ACHN (cell line): ENCODE measurements at regions not wholly inside any gene's neighbourhood (a gene's known extent, or its start where the extent isn't known, plus 50 kb on each side); places are given as distances from the start of the nearest gene placed in this dataset.

Experiments used
- DNase-seq: peaks from one replicate; pipeline ENCODE4 v3.0.0-alpha.2; 2015
- in situ Hi-C: cut with HindIII; loops from 2 replicates; pipeline ENCODE4 v1.10.0; 2017; ENCODE audit warnings: low sequenced_read_pairs, low pct_ligation_motif_present, low pct_unique_long_range_greater_than_20kb

DNA sequence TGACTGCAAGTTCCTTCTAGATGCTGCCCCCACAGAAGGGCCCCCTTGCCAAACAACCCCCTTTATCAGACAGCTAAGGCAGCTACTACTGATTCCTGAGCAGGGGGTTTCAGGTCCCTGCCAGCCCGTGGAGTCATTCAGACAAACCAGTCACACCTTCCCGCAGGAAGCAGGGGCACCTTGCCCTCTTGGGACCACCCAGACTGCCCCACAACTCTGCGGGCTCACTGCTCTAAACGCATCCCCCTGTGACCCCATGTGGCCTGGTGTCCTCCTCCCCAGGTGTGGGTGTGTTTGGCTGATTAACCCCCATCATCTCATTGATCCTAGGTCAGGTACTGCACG is 298.9 kb downstream of the TCERG1L start:
- DNase-seq = no peak
- in situ Hi-C loops = no loop called here

DNA sequence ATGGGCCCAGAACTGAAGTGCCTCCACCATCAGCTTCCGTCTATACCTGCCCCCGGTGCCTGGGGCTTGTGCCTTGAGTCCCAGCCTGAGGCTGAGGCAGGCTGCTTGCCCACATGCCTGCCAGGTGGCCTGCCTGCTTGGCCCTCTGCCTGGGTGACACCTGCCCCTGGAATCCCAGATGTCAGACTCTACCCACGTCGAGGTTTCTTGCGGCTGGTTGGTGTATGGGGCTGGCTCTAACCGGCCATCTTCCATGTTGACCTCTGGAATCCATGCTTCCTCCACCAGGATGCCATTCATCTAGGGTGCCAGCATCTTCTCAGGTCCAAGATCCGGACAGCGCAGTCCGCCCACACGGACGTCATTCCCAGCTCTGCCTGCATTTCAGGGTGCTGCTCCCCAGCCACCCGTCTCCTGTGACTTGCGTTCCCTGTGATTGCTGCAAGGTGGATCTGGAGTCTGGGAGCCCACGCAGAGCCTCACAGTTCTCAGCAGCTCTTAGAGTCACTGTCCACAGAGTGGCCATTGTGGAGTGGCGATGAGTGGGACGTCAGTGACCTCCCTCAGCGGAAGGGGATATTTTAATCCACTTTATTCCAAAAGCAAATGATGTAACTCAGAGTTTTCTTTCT is 298.1 kb downstream of the TCERG1L start:
- DNase-seq = no peak
- in situ Hi-C loops = no loop called here

DNA sequence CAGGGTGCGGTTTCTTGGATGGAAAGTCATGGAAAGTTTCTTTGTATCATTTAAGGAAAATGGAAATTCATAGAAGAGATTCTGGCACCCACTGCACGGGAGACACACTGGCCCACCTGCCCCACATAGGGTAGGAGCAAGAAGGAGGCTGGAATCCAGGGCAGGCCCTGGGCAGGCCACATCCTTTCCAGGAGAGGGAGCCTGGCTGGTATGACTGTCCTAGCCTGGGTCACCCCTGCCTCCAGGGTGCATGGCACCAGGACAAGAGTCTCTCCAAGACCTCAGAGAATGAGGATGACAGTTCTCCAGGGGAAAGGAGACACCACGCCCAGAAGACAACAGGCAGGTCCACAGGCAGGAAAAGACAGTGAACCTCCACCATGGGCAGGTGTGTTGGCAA is 297.2 kb downstream of the TCERG1L start:
- in situ Hi-C loops = no loop called here

DNA sequence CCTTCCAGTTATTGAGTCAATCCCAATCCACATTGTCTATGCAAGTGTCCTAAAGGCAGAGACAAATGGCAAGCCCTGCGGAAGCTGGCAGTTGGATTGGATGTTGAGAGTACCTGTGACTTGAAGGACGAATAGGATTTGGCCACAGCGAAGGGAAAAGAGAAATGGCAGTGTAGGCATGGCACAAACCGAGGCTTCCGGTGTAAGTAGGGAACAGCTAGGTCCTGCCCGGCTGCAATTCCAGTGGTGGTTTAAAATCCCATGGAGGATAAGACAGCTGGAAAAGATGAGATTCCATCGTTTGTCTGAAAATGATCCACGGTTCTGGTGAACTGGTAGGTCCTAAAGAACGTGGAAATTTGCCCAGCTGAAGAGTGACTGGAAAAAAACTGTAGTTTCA is 296.2 kb downstream of the TCERG1L start:
- in situ Hi-C loops = no loop called here
- DNase-seq = no peak

More for the DNA sequence above, 297.2 kb downstream of the TCERG1L start:
- no peak for DNase-seq

DNA sequence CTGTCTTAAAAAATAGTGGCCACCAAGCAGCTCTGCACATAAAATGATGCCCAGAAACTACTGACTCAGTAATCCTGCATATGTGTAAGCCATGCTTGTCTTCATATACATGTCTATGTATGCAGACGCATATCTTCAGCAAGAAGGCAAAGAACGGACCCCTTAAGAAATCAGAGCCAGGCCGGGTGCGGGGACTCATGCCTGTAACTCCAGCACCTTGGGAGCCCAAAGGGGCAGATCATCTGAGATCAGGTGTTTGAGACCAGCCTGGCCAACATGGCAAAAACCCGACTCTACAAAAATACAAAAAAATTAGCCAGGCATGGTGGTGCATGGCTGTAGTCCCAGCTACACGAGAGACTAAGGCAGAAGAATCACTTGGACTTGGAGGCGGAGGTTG is 295.0 kb downstream of the TCERG1L start:
- no peak for DNase-seq
- in situ Hi-C loops = no loop called here

DNA sequence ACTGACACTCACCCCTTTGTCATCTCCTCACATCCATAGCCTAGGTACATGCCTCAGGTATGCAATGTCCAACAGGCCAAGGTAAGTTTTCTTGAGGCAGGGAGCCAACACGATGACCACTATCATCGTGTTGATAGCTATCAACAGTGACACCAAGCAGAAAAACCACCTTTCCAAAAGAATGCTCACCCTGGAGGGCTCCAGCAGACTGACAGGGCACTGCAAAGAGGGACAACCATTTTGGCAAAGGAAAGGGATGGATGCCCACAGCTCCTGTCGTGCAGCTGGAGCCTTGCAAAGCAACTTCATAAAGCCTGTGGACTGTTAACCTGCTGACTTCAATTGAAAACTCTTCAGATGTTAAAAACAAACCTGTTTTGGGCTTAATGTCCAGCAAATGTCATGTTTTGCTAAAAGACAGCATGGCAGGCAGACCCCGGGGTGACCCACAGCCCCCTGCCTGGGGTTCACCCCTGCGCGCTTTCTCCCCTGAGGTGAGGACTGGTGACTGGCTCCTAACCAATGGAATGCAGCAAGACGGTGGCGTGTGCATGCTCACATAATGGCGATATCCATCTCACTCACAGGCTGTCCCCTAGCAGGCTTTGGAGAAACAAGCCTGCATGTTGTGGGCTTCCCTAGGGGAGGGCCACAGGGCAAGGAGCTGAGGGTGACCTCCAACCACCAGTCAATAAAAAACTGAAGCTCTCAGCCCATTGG is 293.8 kb downstream of the TCERG1L start:
- DNase-seq = no peak
- in situ Hi-C loops = no loop called here

DNA sequence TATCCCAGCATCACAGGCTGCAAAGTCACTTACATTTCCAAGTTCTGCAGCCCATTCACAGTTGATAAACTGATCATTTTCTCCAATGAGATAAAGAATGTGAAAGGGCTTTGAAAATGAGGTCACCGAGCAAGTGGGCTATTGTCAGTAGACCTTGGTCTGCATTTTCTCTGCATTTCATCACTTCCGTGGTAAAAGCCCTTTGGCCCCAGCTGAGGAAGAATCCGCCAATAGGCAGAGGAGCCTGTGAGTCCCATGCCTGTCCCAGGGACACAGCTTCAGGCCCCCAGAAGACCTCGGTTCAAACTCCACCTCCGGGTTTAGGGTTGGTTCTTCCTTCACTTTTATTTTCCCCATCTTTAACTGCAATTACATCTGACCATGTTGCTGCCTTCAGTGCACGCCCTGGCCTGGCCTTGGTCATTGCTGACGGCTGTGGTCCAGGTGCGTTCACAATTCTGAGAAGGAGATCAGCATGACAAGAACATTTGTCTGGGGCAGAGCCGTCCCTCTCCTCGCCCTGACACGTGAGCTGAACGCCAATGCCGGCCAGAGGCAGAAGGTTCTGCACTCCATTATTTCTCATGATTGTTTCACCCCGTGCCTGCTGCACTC is 292.5 kb downstream of the TCERG1L start:
- in situ Hi-C loops = no loop called here
- no peak for DNase-seq

DNA sequence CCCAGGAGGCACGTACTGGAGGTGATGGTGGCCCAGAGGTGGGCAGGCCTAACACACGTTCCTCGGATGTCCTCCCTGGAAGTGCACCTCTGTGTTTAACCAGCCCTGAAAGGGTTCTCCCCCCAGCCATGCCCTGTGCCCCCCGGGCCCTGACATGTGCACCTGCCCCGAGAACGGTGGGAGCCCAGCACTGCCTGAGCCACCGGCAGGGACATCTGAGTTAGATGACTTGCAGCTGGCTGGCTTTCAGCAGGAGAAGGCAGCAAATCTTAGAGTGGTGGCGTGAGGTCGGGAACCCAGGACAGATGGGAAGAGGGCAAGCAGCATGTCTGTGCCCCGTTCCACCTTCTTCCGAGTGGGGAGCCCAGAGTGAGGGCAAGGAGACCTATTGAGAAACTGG is 291.8 kb downstream of the TCERG1L start:
- no peak for DNase-seq
- in situ Hi-C loops = no loop called here

DNA sequence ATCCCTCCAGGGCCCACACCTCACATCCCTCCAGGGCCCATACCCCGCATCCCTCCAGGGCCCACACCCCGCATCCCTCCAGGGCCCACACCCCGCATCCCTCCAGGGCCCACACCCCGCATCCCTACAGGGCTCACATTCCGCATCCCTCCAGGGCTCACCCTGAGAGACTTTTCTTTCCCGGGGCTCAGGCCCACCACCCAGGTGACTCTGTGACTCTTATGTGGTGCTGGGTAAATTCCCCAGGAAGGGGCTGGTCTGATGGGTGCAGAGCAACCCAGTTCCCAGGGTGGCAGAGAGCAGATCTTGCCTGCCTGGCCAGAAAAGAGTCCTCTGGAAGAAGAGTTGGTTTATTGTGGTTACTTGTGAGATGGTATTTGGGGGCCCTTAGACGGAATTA is 290.7 kb downstream of the TCERG1L start:
- no peak for DNase-seq
- in situ Hi-C loops = no loop called here

DNA sequence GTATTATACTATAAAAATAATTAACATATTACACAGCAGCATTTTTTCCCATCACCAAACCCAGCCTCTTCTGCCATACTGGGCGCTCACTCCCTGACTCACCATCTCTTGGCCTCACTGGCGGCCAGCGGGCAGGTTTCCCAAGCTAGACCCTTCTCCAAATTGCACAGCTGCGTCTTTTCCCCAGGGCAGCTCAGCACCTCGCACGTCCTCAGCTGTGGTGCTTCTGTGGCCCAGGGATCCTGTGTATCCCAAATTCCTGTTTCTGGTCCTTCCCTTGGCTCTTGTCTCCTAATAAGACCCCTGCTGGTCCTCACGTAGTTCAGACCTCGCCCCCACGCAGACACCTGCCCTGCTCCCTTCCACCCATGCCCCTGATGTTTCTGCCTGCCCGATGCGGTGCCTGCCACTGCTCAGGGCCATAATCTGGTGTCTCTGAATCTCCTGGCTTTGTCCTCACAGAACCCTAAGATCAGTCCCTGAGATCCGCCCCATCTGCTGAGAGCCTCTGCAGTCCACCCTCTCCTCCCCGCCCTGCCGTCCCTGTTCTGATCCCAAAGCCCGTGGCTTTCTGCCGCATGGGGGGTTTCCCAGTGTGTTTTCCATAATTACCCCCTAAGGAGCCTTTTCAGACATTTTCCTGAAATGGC is 290.1 kb downstream of the TCERG1L start:
- no peak for DNase-seq
- in situ Hi-C loops = no loop called here

DNA sequence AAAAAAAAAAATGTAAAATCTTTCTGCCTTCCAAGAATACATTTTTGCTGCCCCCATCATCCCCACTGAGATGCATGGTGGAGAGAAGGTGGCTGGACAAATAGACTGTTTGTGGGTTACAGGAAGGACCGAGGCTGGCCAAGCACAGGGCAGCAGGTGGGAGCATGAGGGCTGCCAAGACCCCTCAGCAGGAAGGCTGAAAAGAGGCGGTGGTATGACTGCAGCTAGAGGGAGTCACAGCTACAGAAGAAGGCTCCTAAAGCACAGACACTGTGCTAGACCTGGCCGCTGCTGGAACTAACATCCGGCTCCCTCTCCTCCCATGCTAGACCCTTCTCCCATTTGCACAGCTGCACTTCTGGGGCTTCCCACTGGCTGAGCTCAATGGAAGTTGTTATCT is 289.6 kb downstream of the TCERG1L start:
- in situ Hi-C loops = no loop called here
- no peak for DNase-seq

DNA sequence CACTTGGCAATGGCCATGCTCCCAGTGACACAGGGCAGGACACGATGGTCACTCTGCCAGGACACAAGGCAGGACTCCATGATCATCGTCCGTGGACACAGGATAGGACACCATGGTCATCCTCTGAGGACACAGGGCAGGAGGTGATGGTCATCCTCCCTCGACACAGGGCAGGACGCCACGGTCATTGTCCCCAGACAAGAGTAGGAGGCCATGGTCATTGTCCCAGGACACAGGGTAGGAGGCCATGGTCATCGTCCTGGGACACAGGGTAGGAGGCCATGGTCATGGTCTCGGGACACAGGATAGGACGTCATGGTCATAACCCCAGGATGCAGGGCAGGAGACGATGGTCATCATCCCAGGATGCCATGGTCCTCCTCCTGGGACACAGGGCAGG is 289.2 kb downstream of the TCERG1L start:
- no peak for DNase-seq
- in situ Hi-C loops = no loop called here

DNA sequence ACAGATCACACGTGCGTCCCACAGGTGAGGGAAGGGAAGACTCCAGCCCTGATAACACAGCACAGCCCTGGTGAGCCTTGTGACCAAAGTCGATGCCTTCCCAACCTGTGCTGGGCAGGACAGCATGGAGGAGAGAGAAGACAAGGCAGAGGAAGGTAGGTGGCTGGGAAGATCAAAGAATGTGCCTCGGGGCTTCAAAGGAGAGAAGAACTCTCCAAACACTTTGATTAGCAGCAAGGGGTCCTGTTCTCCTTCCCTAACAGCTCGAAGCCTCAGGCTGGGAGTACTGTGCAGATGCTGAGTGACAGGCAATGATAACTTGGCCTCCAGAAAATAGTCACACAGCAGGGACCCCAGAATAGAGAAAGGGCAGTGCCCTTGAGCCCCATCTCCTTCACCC is 288.5 kb downstream of the TCERG1L start:
- in situ Hi-C loops = no loop called here
- DNase-seq = no peak

DNA sequence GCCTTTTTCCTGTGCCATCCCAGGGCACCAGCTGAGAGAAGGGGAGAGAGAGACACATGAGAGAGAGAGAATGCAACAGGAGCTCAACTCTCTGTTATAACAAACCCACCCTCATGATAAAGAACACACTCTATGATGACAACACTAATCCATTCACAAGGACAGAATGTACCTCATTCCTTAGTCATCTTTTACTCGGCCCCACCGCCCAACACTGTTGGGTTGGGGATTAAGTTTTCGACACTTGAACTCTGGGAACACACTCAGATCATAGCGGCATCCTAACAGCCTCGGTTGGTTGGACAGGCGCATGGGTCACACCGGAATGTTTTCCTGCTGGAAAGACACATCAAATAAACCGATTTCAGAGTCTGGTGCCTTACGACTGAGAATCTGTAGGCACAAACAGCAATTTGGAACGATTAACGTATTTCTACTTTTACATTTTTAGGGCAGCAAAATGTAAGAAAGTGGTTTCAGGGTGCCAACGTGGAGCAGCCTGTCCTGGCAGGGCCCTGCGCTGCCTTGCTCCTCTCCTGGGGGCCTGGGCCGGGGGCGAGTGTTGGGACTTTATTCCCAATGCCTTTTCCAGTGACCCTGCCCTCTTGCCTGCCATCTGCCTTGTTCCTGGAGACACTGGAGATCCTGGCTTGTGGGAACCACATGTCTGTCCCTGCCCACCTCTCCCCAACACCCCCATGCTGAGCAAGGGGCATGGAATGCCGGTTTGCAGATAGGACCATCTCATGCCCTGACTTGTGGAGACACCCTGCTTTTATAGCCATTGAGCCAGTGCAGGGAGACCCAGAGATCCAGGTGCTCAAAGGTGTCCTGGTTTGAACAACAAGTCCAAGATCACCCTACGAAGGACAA is 287.0 kb downstream of the TCERG1L start:
- DNase-seq = no peak
- in situ Hi-C loops = no loop called here

DNA sequence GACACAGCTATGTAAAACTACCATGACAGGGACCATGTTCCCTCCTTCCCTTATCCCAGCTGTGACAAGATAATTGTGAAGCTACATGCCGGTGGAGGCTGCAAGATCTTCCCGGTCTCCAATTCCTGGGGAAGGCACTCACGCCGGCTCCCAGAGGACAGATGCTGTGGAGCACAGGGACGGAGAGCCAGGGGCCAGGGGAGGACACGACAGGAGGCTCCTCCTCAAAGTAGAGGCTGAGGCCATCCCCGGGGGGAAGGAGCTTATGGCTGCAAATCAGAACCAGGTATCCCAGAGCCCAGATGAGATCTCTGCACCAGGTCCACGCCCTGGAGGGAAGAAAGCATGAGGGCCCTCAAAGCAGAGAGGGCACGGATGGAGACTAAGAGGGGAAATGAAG is 286.2 kb downstream of the TCERG1L start:
- in situ Hi-C loops = no loop called here
- no peak for DNase-seq

DNA sequence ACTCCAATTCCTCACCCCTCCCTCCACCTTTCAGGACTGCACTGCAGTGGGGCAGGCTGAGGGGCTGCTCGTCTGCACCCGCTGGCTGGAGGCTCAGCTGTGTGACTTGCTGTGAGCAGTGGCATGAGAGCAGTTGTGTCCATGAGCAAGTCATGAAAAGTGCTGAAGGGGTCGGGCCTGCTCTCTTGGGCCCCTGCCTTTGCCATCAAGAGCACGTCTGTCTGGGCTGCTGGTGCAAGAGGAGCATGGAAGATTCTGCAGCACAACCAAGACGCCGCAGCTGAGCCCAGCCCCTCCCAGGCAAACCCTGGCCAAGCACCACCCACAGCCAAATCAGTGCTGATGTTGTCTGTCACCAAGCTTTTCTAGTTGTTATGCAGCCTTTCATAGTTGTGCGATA is 284.3 kb downstream of the TCERG1L start:
- in situ Hi-C loops = no loop called here
- no peak for DNase-seq

DNA sequence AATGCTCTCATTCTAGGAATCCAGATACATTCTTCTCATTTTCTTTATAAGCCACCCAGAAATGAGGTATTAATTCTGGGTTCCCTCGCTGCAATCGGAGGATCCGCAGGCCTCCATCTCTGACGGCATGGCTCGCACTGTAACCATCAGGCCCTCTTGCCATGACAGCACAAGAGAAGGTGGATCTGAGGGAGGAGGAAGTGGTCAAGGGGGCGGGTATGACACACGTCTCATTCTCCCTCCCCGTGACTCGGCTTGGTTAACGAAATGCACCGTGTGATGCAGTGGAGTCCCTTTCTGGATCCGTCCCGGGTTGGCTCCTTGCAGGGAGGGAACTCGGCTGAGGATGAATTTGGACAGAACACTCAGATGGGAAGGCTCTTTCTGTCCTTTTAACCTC is 280.2 kb downstream of the TCERG1L start:
- no peak for DNase-seq
- in situ Hi-C loops = no loop called here

DNA sequence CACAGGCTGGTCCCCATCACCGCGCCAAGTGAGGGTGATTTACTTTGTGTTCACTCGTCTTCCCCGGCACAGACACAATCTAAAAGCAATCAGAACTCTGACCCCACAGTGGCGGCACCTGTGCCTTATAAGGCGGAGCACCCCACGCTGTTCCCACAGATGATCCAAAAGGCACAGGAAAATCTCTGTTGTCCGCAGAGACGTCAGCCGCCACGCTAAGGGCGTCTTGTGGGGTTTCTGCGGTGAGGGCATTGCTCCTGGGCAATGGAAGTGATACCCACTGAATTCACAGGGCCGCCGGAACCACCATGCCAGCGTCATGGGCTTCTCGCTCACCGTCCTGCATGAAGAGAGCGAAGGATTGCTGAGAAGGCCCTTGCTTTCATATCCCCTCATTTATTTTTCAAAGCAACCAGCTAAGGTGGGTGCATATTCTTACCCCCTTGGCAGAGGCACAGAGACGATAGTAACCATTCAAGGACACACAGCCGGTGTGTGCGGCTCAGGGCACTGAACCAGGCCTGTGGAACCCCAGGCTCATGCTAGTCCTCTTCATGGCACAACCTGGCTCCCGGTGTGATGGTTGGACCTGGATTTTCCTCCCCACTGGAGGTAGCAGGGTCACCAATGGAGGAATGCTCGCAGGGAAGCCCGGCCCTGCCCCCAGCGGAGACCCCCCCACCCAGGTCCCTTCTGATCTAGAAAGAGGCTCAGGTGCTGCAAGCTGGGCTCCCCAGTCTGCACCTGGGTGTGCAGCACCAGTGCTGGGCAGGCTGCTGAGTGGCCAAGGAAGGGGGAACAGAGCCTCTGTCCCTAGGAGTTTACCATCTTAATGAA is 279.0 kb downstream of the TCERG1L start:
- no peak for DNase-seq
- in situ Hi-C loops = no loop called here
